DOHH2 (cell line): ENCODE measurements at regions not wholly inside any gene's neighbourhood (a gene's known extent, or its start where the extent isn't known, plus 50 kb on each side); places are given as distances from the start of the nearest gene placed in this dataset.

ENCODE experiments used
- H3F3A ChIP-seq: fragments of 200-600 bp; sonication (generic), shearing (Covaris generic); 2 replicates; pipeline ENCODE4 v1.6.0; 2016; ENCODE audit warnings: antibody characterized with exemption, mild to moderate bottlenecking; ENCODE audit not compliant: control insufficient read depth, insufficient read depth
- H3K27ac ChIP-seq: fragments of 200-600 bp; sonication (generic); 2 replicates; pipeline ENCODE4 v1.5.1; 2014; ENCODE audit warnings: low read depth, mild to moderate bottlenecking, low read length, moderate library complexity
- H3K27me3 ChIP-seq: fragments of 200-600 bp; sonication (generic); 2 replicates; pipeline ENCODE4 v1.6.1; 2014; ENCODE audit warnings: mild to moderate bottlenecking, low read length, mixed read lengths; ENCODE audit not compliant: control insufficient read depth
- H3K36me3 ChIP-seq: fragments of 200-600 bp; sonication (generic); 2 replicates; pipeline ENCODE4 v1.6.1; 2014; ENCODE audit warnings: mild to moderate bottlenecking, low read length, moderate library complexity, mixed read lengths; ENCODE audit not compliant: control insufficient read depth
- H3K4me1 ChIP-seq: fragments of 200-600 bp; sonication (generic); 2 replicates; pipeline ENCODE4 v1.6.1; 2014; ENCODE audit warnings: mild to moderate bottlenecking, low read length, mixed read lengths; ENCODE audit not compliant: control insufficient read depth
- H3K4me2 ChIP-seq: fragments of 200-600 bp; sonication (generic); 2 replicates; pipeline ENCODE4 v1.6.0; 2014; ENCODE audit warnings: mild to moderate bottlenecking, low read length, moderate library complexity
- H3K4me3 ChIP-seq: fragments of 200-600 bp; sonication (generic); 2 replicates; pipeline ENCODE4 v1.5.1; 2014; ENCODE audit warnings: mild to moderate bottlenecking, low read length, mixed read lengths
- H3K79me2 ChIP-seq: fragments of 200-600 bp; sonication (generic); 2 replicates; pipeline ENCODE4 v1.6.1; 2014; ENCODE audit warnings: mild to moderate bottlenecking, low read length, mixed read lengths; ENCODE audit not compliant: control insufficient read depth
- H3K9me2 ChIP-seq: fragments of 200-600 bp; sonication (generic); replicated peaks from 2 replicates; pipeline ENCODE4 v1.6.1; 2014; ENCODE audit warnings: mild to moderate bottlenecking, low read length, mixed read lengths; ENCODE audit not compliant: control insufficient read depth
- H3K9me3 ChIP-seq: fragments of 200-600 bp; sonication (generic); 2 replicates; pipeline ENCODE4 v1.6.1; 2014; ENCODE audit warnings: antibody characterized with exemption, low read length, mixed read lengths; ENCODE audit not compliant: control insufficient read depth, insufficient read depth
- H4K20me1 ChIP-seq: fragments of 200-600 bp; sonication (generic); 2 replicates; pipeline ENCODE4 v1.6.0; 2014; ENCODE audit warnings: low read depth, mild to moderate bottlenecking, antibody characterized with exemption, low read length, moderate library complexity; ENCODE audit not compliant: control insufficient read depth, insufficient read depth
- CTCF ChIP-seq: fragments of 200-600 bp; sonication (generic); IDR thresholded peaks from one replicate; pipeline ENCODE4 v1.5.1; 2014; ENCODE audit warnings: antibody characterized with exemption, mild to moderate bottlenecking, low read depth, low read length; ENCODE audit not compliant: poor library complexity, severe bottlenecking
- EZH2phosphoT487 ChIP-seq: fragments of 200-600 bp; sonication (generic); IDR thresholded peaks from 2 replicates; pipeline ENCODE4 v1.6.1; 2017; ENCODE audit warnings: borderline replicate concordance, mild to moderate bottlenecking, antibody characterized with exemption, low read length, moderate library complexity, mixed read lengths

GRCh38 chr1:90344963-90345730 is 350.2 kb downstream of the ZNF326 start:
- no peak for TF ChIP-seq EZH2phosphoT487
- no peak for TF ChIP-seq CTCF
- H3K36me3 ChIP-seq, result no peaks in the 10 kb centered on the region
- H3K9me3 ChIP-seq, result no peaks in the 10 kb centered on the region
- H3K4me2 ChIP-seq, result no peak overlapping the region
- no peaks in the 10 kb centered on the region for H3K27me3 ChIP-seq
- no peaks in the 10 kb centered on the region for H3K79me2 ChIP-seq
- H3K4me1 ChIP-seq, result no peaks in the 10 kb centered on the region
- H3K9me2 ChIP-seq, result no peaks in the 10 kb centered on the region
- no peak overlapping the region for H3K4me3 ChIP-seq
- no peaks in the 10 kb centered on the region for H4K20me1 ChIP-seq
- no peaks in the 10 kb centered on the region for H3F3A ChIP-seq
- H3K27ac ChIP-seq, result no peak overlapping the region

- Histone ChIP-seq H3K36me3 (no peaks in the 10 kb centered on the region), H3K4me2 (no peak overlapping the region), H3K4me1 (no peaks in the 10 kb centered on the region), H3K4me3 (no peak overlapping the region), H3K27ac (no peak overlapping the region), H3F3A (no peaks in the 10 kb centered on the region), H4K20me1 (no peaks in the 10 kb centered on the region), H3K27me3 (no peaks in the 10 kb centered on the region), H3K9me2 (no peaks in the 10 kb centered on the region), H3K9me3 (no peaks in the 10 kb centered on the region), H3K79me2 (no peaks in the 10 kb centered on the region)
- no peak for TF ChIP-seq CTCF
- no peak for TF ChIP-seq EZH2phosphoT487
Observed at GRCh38 chr1:90341516-90341915, 346.6 kb downstream of the ZNF326 start.

- no peaks in the 10 kb centered on the region for H3K9me3 ChIP-seq
- TF ChIP-seq EZH2phosphoT487, result no peak
- no peak for TF ChIP-seq CTCF
- H3K9me2 ChIP-seq, result no peaks in the 10 kb centered on the region
- no peaks in the 10 kb centered on the region for H3F3A ChIP-seq
- H3K27me3 ChIP-seq, result no peaks in the 10 kb centered on the region
- no peaks in the 10 kb centered on the region for H3K4me1 ChIP-seq
- H3K4me3 ChIP-seq, result no peak overlapping the region
- H3K36me3 ChIP-seq, result no peaks in the 10 kb centered on the region
- H4K20me1 ChIP-seq, result no peaks in the 10 kb centered on the region
- no peak overlapping the region for H3K27ac ChIP-seq
- H3K4me2 ChIP-seq, result no peak overlapping the region
- no peaks in the 10 kb centered on the region for H3K79me2 ChIP-seq
Observed at GRCh38 chr1:90340606-90341005, 345.7 kb downstream of the ZNF326 start.
